NT2/D1 (cell line): ENCODE measurements at regions not wholly inside any gene's neighbourhood (a gene's known extent, or its start where the extent isn't known, plus 50 kb on each side); places are given as distances from the start of the nearest gene placed in this dataset.
"Not testable (repeated sequence)": the region's sequence is repeated elsewhere in the genome, so short reads cannot be mapped to it uniquely, and the experiment has no call there.

Experiments used
- DNase-seq: peaks from one replicate; pipeline ENCODE4 v3.0.0-alpha.2; 2011; ENCODE audit warnings: low read depth, low spot score
- H3K27me3 ChIP-seq: 2 replicates; pipeline ENCODE4 v1.6.0; 2011; ENCODE audit warnings: mild to moderate bottlenecking; ENCODE audit not compliant: insufficient read length, insufficient read depth
- H3K36me3 ChIP-seq: 2 replicates; pipeline ENCODE4 v1.6.1; 2011; ENCODE audit warnings: mild to moderate bottlenecking, low read length, mixed read lengths; ENCODE audit not compliant: insufficient read depth, insufficient read length
- H3K4me1 ChIP-seq: 2 replicates; pipeline ENCODE4 v1.5.1; 2011; ENCODE audit not compliant: insufficient read depth, insufficient read length
- H3K4me3 ChIP-seq: 2 replicates; pipeline ENCODE4 v1.5.1; 2011; ENCODE audit warnings: low read depth; ENCODE audit not compliant: insufficient read length
- H3K9ac ChIP-seq: 2 replicates; pipeline ENCODE4 v1.6.0; 2011; ENCODE audit warnings: low read depth; ENCODE audit not compliant: insufficient read length
- H3K9me3 ChIP-seq: 2 replicates; pipeline ENCODE4 v1.5.1; 2011; ENCODE audit warnings: mild to moderate bottlenecking, low read length; ENCODE audit not compliant: insufficient read depth
- SUZ12 ChIP-seq: IDR thresholded peaks from 2 replicates; pipeline ENCODE4 v1.6.1; 2011; ENCODE audit not compliant: insufficient read length, insufficient read depth; ENCODE audit errors: extremely low read depth
- YY1 ChIP-seq: IDR thresholded peaks from 2 replicates; pipeline ENCODE4 v1.6.1; 2011; ENCODE audit not compliant: insufficient read length, insufficient read depth
- ZNF274 ChIP-seq: IDR thresholded peaks from 2 replicates; pipeline ENCODE4 v1.6.1; 2011; ENCODE audit warnings: mild to moderate bottlenecking, low read depth, low read length

GRCh38 chr7:115582956-115583355, 447.6 kb downstream of the TFEC start:
- H3K4me1 ChIP-seq, result no peaks in the 10 kb centered on the region
- H3K36me3 ChIP-seq, result no peaks in the 10 kb centered on the region
- H3K4me3 ChIP-seq, result no peak overlapping the region
- no peak for DNase-seq
- H3K9ac ChIP-seq, result no peak overlapping the region
- TF ChIP-seq ZNF274, result no peak
- no peaks in the 10 kb centered on the region for H3K27me3 ChIP-seq
- H3K9me3 ChIP-seq, result no peaks in the 10 kb centered on the region

- TF ChIP-seq ZNF274, result no peak
- TF ChIP-seq SUZ12, result no peak
- TF ChIP-seq YY1, result no peak
- Histone ChIP-seq H3K36me3 (no peaks in the 10 kb centered on the region), H3K9me3 (no peaks in the 10 kb centered on the region), H3K27me3 (no peaks in the 10 kb centered on the region), H3K9ac (no peak overlapping the region), H3K4me3 (no peak overlapping the region), H3K4me1 (no peaks in the 10 kb centered on the region)
- DNase-seq, result no peak
Observed at GRCh38 chr7:115578576-115578975, 452.0 kb downstream of the TFEC start.

GRCh38 chr7:115574681-115575291, 455.8 kb downstream of the TFEC start:
- Histone ChIP-seq H3K27me3 (no peaks in the 10 kb centered on the region), H3K9me3 (no peaks in the 10 kb centered on the region)
- TF ChIP-seq SUZ12, result no peak
- TF ChIP-seq ZNF274, result no peak
- TF ChIP-seq YY1, result no peak

GRCh38 chr7:115572111-115572510, 458.5 kb downstream of the TFEC start:
- no peak overlapping the region for H3K4me3 ChIP-seq
- H3K27me3 ChIP-seq, result no peaks in the 10 kb centered on the region
- H3K9me3 ChIP-seq, result no peaks in the 10 kb centered on the region
- TF ChIP-seq YY1, result no peak
- no peak for TF ChIP-seq ZNF274
- no peak for TF ChIP-seq SUZ12
- no peaks in the 10 kb centered on the region for H3K36me3 ChIP-seq
- no peak for DNase-seq
- no peaks in the 10 kb centered on the region for H3K4me1 ChIP-seq
- no peak overlapping the region for H3K9ac ChIP-seq

More at GRCh38 chr7:115574681-115575291, 455.8 kb downstream of the TFEC start:
- no peaks in the 10 kb centered on the region for H3K36me3 ChIP-seq
- no peak overlapping the region for H3K4me3 ChIP-seq
- no peaks in the 10 kb centered on the region for H3K4me1 ChIP-seq
- DNase-seq, result no peak
- no peak overlapping the region for H3K9ac ChIP-seq

GRCh38 chr7:115561335-115562110, 469.0 kb downstream of the TFEC start:
- Histone ChIP-seq H3K4me1 (no peaks in the 10 kb centered on the region), H3K9ac (no peak overlapping the region)
- no peak for DNase-seq

GRCh38 chr7:115559877-115560276, 470.7 kb downstream of the TFEC start:
- no peak overlapping the region for H3K9ac ChIP-seq
- H3K27me3 ChIP-seq, result no peaks in the 10 kb centered on the region
- no peaks in the 10 kb centered on the region for H3K9me3 ChIP-seq
- H3K4me3 ChIP-seq, result no peak overlapping the region
- H3K36me3 ChIP-seq, result no peaks in the 10 kb centered on the region
- TF ChIP-seq SUZ12, result no peak
- TF ChIP-seq ZNF274, result no peak
- no peak for TF ChIP-seq YY1
- H3K4me1 ChIP-seq, result no peaks in the 10 kb centered on the region
- no peak for DNase-seq

More at GRCh38 chr7:115561335-115562110, 469.0 kb downstream of the TFEC start:
- no peak for TF ChIP-seq ZNF274
- TF ChIP-seq YY1, result no peak
- TF ChIP-seq SUZ12, result no peak
- Histone ChIP-seq H3K9me3 (no peaks in the 10 kb centered on the region), H3K4me3 (no peak overlapping the region), H3K36me3 (no peaks in the 10 kb centered on the region), H3K27me3 (no peaks in the 10 kb centered on the region)

GRCh38 chr7:115558161-115558560, 472.4 kb downstream of the TFEC start:
- no peak for DNase-seq

GRCh38 chr7:115557296-115557695, 473.3 kb downstream of the TFEC start:
- H3K9me3 ChIP-seq, H3K4me3 ChIP-seq, H3K9ac ChIP-seq, DNase-seq, H3K4me1 ChIP-seq, H3K36me3 ChIP-seq, H3K27me3 ChIP-seq: not testable (repeated sequence)

More at GRCh38 chr7:115558161-115558560, 472.4 kb downstream of the TFEC start:
- Histone ChIP-seq H3K4me1 (no peaks in the 10 kb centered on the region), H3K9ac (no peak overlapping the region), H3K4me3 (no peak overlapping the region), H3K9me3 (no peaks in the 10 kb centered on the region), H3K36me3 (no peaks in the 10 kb centered on the region), H3K27me3 (no peaks in the 10 kb centered on the region)
- no peak for TF ChIP-seq ZNF274
- TF ChIP-seq SUZ12, result no peak
- TF ChIP-seq YY1, result no peak
